MCF 10A (cell line): ENCODE measurements at regions not wholly inside any gene's neighbourhood (a gene's known extent, or its start where the extent isn't known, plus 50 kb on each side); places are given as distances from the start of the nearest gene placed in this dataset.

ENCODE experiments used
- BruUV-seq: library from RNA; stranded (reverse); fragments of 400-500 nt; replicated peaks from 2 replicates; lab custom pipeline; 2021; lab: Mats Ljungman, UMichigan
- CTCF ChIA-PET: fragments of 300-600 bp; sonication (Branson Sonifier 250); formaldehyde crosslinking; extraction: SDS; loops from one replicate; lab custom pipeline; 2021; ENCODE audit warnings: antibody characterized with exemption, inconsistent platforms; lab: Yijun Ruan, JAX
- POLR2A ChIA-PET: fragments of 300-600, 350-650 bp; sonication (Branson Sonifier 250); formaldehyde crosslinking; extraction: SDS; loops from one replicate; lab custom pipeline; 2020; ENCODE audit warnings: antibody characterized with exemption, inconsistent platforms; lab: Yijun Ruan, JAX
- DNase-seq: peaks from one replicate; pipeline ENCODE4 v3.0.0-alpha.2; 2018; ENCODE audit not compliant: unreplicated experiment
- H3K27ac Mint-ChIP-seq: one replicate; pipeline ENCODE4 v1.8.0; 2022; ENCODE audit warnings: mild to moderate bottlenecking, low read depth, mixed read lengths; ENCODE audit not compliant: unreplicated experiment
- H3K27me3 Mint-ChIP-seq: one replicate; pipeline ENCODE4 v1.8.0; 2022; ENCODE audit warnings: mixed read lengths; ENCODE audit not compliant: insufficient read depth, unreplicated experiment
- H3K36me3 Mint-ChIP-seq: one replicate; pipeline ENCODE4 v1.8.0; 2022; ENCODE audit warnings: mild to moderate bottlenecking, moderate library complexity, mixed read lengths; ENCODE audit not compliant: insufficient read depth, unreplicated experiment
- H3K4me1 Mint-ChIP-seq: one replicate; pipeline ENCODE4 v1.8.0; 2022; ENCODE audit warnings: mixed read lengths; ENCODE audit not compliant: insufficient read depth, unreplicated experiment
- H3K4me3 Mint-ChIP-seq: one replicate; pipeline ENCODE4 v1.8.0; 2022; ENCODE audit warnings: mild to moderate bottlenecking, moderate library complexity, mixed read lengths; ENCODE audit not compliant: unreplicated experiment
- H3K9me3 Mint-ChIP-seq: one replicate; pipeline ENCODE4 v1.8.0; 2022; ENCODE audit warnings: mixed read lengths; ENCODE audit not compliant: unreplicated experiment
- intact Hi-C: fragments of 100-400 bp; cut with micrococcal nuclease; formaldehyde crosslinking; loops from 2 replicates; pipeline ENCODE4 v1.14.1; 2022
- TF ChIP-seq, protein P1 (sequence below): fragments of 200-600 bp; IDR thresholded peaks from one replicate; pipeline ENCODE4 v1.8.0; 2022; ENCODE audit warnings: antibody characterized with exemption, mild to moderate bottlenecking; ENCODE audit not compliant: unreplicated experiment

DNA sequence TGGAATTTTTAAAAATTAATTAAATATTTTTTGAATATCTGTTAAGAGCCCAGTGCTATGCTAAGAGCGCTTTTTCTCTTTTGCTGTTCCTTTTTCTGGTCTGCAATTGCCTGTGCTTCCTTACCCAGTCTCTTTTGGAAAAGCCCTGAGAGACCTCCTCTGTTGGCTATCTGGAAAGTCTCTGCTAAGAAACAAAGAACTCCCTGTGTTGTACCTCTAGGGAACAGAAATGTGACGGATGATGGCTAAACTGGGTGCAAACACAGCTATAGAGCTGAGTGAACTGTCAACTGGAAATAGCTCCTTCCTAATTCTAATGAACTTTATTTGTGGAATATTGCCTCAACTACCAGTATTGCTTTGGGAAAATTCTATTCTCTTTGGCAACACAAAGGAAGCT, 261.6 kb upstream of the NOVA1 start:
- POLR2A ChIA-PET, result no interaction called here
- BruUV-seq, result no TSS peak
- H3K9me3 Mint-ChIP-seq, result no peaks in the 10 kb centered on the region
- H3K4me3 Mint-ChIP-seq, result no peak overlapping the region
- no peaks in the 10 kb centered on the region for H3K4me1 Mint-ChIP-seq
- TF ChIP-seq, protein P1, sequence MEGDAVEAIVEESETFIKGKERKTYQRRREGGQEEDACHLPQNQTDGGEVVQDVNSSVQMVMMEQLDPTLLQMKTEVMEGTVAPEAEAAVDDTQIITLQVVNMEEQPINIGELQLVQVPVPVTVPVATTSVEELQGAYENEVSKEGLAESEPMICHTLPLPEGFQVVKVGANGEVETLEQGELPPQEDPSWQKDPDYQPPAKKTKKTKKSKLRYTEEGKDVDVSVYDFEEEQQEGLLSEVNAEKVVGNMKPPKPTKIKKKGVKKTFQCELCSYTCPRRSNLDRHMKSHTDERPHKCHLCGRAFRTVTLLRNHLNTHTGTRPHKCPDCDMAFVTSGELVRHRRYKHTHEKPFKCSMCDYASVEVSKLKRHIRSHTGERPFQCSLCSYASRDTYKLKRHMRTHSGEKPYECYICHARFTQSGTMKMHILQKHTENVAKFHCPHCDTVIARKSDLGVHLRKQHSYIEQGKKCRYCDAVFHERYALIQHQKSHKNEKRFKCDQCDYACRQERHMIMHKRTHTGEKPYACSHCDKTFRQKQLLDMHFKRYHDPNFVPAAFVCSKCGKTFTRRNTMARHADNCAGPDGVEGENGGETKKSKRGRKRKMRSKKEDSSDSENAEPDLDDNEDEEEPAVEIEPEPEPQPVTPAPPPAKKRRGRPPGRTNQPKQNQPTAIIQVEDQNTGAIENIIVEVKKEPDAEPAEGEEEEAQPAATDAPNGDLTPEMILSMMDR, result no peak
- no peak overlapping the region for H3K27ac Mint-ChIP-seq
- intact Hi-C loops, result no loop called here
- no peak for DNase-seq
- CTCF ChIA-PET, result no interaction called here
- peaks cover 14% of the 10 kb centered on the region for H3K27me3 Mint-ChIP-seq
- no peaks in the 10 kb centered on the region for H3K36me3 Mint-ChIP-seq

DNA sequence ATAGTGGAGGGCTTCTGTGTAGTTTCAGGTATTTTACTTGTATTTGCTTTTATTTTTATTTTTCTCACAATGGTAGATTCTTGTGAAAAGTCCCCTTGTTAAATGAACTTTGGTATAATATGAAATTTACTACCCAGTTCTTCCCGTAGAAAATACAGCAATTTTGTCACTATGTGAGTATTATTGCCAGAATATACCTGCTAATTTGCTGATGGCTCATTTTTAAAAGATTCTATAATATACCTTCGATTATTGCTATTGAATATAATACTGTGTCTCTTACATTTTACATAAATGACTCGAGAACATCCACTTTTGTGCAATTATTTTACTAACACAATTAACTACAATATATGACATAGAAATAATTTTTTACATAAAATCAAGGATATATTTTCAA, 262.3 kb upstream of the NOVA1 start:
- TF ChIP-seq, protein P1, result no peak
- DNase-seq, result no peak
- CTCF ChIA-PET, result no interaction called here
- Mint-ChIP-seq H3K27me3 (peaks cover 14% of the 10 kb centered on the region), H3K36me3 (no peaks in the 10 kb centered on the region), H3K4me3 (no peak overlapping the region), H3K4me1 (no peaks in the 10 kb centered on the region), H3K9me3 (no peaks in the 10 kb centered on the region), H3K27ac (no peak overlapping the region)
- BruUV-seq, result no TSS peak
- intact Hi-C loops, result loop anchor here (2.0 kb wide), 1 partner anchor 17 kb away; no protein-coding TSS in a partner anchor
- POLR2A ChIA-PET, result no interaction called here

DNA sequence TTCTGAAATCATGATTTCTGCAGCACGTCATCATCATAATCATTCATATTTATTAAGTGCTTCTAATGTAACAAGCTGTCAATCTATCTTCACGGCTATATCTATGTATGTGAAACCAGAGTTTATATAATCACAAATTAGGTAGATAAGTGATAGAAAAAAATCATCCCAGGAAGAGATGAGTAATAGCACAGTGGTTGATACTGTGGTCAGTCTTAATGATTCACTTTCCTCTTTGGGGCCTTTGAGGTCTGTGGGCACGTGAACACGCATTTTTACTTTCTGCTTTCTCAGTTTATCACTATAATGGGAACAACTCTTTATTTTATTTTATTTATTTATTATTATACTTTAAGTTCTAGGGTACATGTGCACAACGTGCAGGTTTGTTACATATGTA, 265.9 kb upstream of the NOVA1 start:
- H3K27me3 Mint-ChIP-seq, result peaks cover 26% of the 10 kb centered on the region
- H3K36me3 Mint-ChIP-seq, result no peaks in the 10 kb centered on the region
- H3K9me3 Mint-ChIP-seq, result no peaks in the 10 kb centered on the region
- intact Hi-C loops, result no loop called here
- BruUV-seq, result no TSS peak
- POLR2A ChIA-PET, result no interaction called here
- H3K4me1 Mint-ChIP-seq, result no peaks in the 10 kb centered on the region
- H3K27ac Mint-ChIP-seq, result no peak overlapping the region
- TF ChIP-seq, protein P1, result no peak
- no peak overlapping the region for H3K4me3 Mint-ChIP-seq
- peak; percentile 46 for DNase-seq
- CTCF ChIA-PET, result interaction anchor here (0.5 to 1.0 kb wide), 2 partner anchors 22 to 120 kb away, joined by 3 to 4 read pairs; no protein-coding TSS in a partner anchor

DNA sequence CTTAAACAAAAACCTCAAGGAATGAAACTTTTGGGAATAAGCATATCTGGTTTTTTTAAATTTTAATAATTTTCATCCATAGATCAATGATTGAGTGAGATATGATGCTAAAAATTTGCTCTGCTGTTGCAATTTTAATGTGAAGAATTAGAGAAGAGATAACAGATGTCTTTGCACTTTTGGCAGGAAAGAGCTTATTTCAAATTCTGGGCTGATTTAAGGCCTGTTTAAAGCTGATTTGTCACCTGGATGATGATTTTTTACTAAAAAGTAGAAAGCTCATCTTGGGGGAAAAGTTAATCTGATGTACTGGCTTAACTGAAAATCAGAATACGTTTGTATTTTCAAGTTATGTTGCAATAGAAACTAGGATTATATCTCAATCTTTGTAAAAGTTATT, 268.9 kb upstream of the NOVA1 start:
- POLR2A ChIA-PET, result interaction anchor here (0.7 to 1.2 kb wide), 3 partner anchors 9 to 78 kb away, joined by 3 to 5 read pairs (median 3); no protein-coding TSS in a partner anchor
- H3K27ac Mint-ChIP-seq, result no peak overlapping the region
- TF ChIP-seq, protein P1, result no peak
- no peaks in the 10 kb centered on the region for H3K9me3 Mint-ChIP-seq
- H3K4me1 Mint-ChIP-seq, result no peaks in the 10 kb centered on the region
- H3K27me3 Mint-ChIP-seq, result peaks cover 42% of the 10 kb centered on the region
- no peaks in the 10 kb centered on the region for H3K36me3 Mint-ChIP-seq
- no peak overlapping the region for H3K4me3 Mint-ChIP-seq
- no peak for DNase-seq
- intact Hi-C loops, result no loop called here
- no TSS peak for BruUV-seq
- CTCF ChIA-PET, result no interaction called here
